ENCODE measurements at regions not wholly inside any gene's neighbourhood (a gene's known extent, or its start where the extent isn't known, plus 50 kb on each side); places are given as distances from the start of the nearest gene placed in this dataset.
"Not testable (repeated sequence)": the region's sequence is repeated elsewhere in the genome, so short reads cannot be mapped to it uniquely, and the experiment has no call there.

DNA sequence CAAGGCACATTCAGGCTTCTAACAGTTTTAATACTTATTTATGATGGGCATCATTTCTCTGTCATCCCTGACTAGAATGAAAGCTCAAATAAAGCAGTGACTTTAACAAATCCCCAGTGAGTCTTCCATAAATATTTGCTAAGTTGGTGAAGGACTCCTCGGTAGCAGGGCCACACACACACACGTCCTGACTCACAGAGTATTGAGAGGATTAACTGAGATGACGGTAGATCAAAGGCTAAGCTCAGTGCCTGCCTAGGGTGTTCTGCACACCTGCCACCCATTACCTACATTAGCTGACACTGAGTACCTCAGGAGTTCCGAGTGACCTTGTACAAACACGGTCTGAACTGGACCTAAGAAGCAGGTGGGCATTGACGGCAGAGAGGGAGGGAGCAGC, 197.3 kb upstream of the SFSWAP start:
- no peaks in the 10 kb centered on the region for H3K9me3 ChIP-seq (replicated peaks in 1 of 3)
- no peak overlapping the region for H3K27ac ChIP-seq
- no peaks in the 10 kb centered on the region for H3K36me3 ChIP-seq (replicated peaks in 1 of 2)
- no peaks in the 10 kb centered on the region for H3K4me1 ChIP-seq (replicated peaks in 1 of 2)
- 50 to 57% (median 55%) methylated on average over 6 of the region's 6 CpGs for WGBS, 4 donors
- no peak overlapping the region for H3K4me3 ChIP-seq
- DNase-seq: peak in 1 of 7 donors; percentile 21
- intact Hi-C loops (cut with DNase I): no loop called here
- no peaks in the 10 kb centered on the region for H3K27me3 ChIP-seq
- TF ChIP-seq, protein P1, sequence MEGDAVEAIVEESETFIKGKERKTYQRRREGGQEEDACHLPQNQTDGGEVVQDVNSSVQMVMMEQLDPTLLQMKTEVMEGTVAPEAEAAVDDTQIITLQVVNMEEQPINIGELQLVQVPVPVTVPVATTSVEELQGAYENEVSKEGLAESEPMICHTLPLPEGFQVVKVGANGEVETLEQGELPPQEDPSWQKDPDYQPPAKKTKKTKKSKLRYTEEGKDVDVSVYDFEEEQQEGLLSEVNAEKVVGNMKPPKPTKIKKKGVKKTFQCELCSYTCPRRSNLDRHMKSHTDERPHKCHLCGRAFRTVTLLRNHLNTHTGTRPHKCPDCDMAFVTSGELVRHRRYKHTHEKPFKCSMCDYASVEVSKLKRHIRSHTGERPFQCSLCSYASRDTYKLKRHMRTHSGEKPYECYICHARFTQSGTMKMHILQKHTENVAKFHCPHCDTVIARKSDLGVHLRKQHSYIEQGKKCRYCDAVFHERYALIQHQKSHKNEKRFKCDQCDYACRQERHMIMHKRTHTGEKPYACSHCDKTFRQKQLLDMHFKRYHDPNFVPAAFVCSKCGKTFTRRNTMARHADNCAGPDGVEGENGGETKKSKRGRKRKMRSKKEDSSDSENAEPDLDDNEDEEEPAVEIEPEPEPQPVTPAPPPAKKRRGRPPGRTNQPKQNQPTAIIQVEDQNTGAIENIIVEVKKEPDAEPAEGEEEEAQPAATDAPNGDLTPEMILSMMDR (IDR thresholded peaks at IDR 0.05): no peak
- no peak for TF ChIP-seq POLR2A (IDR thresholded peaks at IDR 0.05)

DNA sequence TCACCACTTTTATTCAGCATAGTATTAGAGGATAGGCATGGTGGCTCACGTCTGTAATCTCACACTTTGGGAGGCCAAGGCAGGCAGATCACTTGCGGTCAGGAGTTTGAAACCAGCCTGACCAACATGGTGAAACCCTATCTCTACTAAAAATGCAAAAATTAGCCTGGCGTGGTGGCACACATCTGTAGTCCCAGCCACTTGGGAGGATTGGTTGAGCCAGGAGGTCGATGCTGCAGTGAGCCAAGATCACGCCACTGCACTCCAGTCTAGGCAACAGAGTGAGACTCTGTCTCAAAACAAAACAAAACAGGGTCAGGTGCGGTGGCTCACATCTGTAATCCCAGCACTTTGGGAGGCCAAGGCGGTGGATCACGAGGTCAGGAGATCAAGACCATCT, 190.3 kb upstream of the SFSWAP start:
- DNase-seq; H3K36me3 ChIP-seq (replicated peaks in 1 of 2); H3K9me3 ChIP-seq (replicated peaks in 1 of 3); H3K27ac ChIP-seq; H3K27me3 ChIP-seq; intact Hi-C loops (cut with DNase I); H3K4me3 ChIP-seq; H3K4me1 ChIP-seq (replicated peaks in 1 of 2): not testable (repeated sequence)
- 73 to 81% (median 79%) methylated on average over 8 of the region's 8 CpGs for WGBS, 4 donors

DNA sequence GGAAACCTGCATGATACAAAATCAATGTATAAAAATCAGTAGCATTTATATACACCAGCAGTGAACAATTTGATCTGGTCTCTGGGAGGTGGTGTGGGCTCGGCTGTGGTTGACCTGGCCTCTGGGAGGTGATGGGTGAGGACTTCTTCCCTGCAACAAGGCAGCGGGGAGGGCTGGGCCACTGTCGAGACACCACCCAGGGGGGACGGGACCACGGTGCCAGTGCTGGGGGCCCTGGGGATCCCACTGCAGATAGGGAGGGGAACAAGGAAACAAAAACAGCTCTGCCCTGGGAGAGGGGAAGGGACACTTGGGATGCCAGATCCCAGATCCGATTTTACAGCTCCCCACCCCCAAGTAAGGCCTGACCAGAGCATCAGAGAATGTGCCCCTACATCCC, 189.6 kb upstream of the SFSWAP start:
- Histone ChIP-seq H3K27me3 (no peaks in the 10 kb centered on the region), H3K27ac (no peak overlapping the region), H3K4me1 (replicated peaks in 1 of 2) (no peaks in the 10 kb centered on the region), H3K4me3 (no peak overlapping the region), H3K9me3 (replicated peaks in 1 of 3) (no peaks in the 10 kb centered on the region), H3K36me3 (replicated peaks in 1 of 2) (no peaks in the 10 kb centered on the region)
- no peak for TF ChIP-seq POLR2A (IDR thresholded peaks at IDR 0.05)
- TF ChIP-seq, protein P1 (IDR thresholded peaks at IDR 0.05): no peak
- peak in 1 of 7 donors; percentile 29 for DNase-seq
- intact Hi-C loops (cut with DNase I): no loop called here
- 64 to 81% (median 75%) methylated on average over 2 to 6 of the region's 6 CpGs for WGBS, 4 donors

DNA sequence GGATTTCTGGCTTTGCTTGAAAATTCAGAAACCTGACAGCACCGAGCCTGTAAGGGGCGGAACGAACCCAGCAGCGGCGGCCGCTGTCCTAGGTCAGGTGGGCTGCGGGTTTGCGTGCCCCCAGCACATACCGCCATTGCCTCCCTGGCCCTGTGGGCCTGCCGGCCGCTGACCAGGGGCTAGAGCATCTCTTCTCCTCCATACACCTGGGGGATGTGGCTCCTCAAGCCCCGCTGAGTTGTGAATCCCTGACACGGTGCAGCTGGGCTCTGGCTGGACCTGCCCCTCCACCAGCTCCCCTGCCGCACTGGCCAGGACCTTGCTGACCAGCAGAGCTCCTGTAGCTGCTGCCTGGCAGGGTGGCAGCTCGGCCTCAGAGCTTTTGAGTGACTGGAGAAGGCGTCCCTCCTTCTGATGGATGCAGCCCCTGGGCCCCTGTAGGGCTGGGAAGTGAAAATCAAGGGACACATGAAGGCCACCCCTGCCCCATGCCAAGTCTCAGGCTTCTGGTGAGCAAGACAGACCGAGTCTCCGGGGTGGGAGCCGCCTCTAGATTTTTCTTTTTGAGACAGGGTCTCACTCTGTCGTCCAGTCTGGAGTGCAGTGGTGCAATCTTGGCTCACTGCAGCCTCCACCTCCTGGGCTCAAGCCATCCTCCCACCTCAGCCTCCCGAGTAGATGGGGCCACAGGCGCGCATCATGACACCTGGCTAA, 184.9 kb upstream of the SFSWAP start:
- no peaks in the 10 kb centered on the region for H3K9me3 ChIP-seq (replicated peaks in 1 of 3)
- H3K4me1 ChIP-seq (replicated peaks in 1 of 2): no peaks in the 10 kb centered on the region
- no peaks in the 10 kb centered on the region for H3K27me3 ChIP-seq
- H3K36me3 ChIP-seq (replicated peaks in 1 of 2): no peaks in the 10 kb centered on the region
- intact Hi-C loops (cut with DNase I): no loop called here
- no peak for TF ChIP-seq POLR2A (IDR thresholded peaks at IDR 0.05)
- TF ChIP-seq, protein P1 (IDR thresholded peaks at IDR 0.05): no peak
- no peak for DNase-seq
- H3K27ac ChIP-seq: no peak overlapping the region
- WGBS, 4 donors: 77 to 84% (median 83%) methylated on average over 19 to 23 of the region's 23 CpGs
- no peak overlapping the region for H3K4me3 ChIP-seq

DNA sequence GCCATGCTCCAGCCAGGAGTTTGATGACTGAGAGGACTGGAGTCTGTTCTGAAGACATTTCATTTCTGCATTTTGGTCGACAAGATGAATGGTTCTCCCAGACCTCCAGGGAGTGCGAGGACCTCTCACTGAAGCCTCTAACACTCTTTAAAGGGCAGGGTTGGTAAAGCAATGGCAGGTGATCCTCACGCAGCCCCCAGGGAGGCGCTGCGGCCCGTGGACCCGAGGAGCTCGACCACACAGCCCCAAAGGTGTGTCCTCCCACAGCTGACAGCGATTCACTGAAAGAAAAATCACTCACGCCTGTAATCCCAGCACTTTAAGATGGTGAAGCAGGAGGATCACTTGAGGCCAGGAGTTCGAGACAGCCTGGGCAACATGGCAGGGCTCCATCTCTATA, 183.8 kb upstream of the SFSWAP start:
- Histone ChIP-seq H3K27me3 (no peaks in the 10 kb centered on the region), H3K9me3 (replicated peaks in 1 of 3) (no peaks in the 10 kb centered on the region), H3K27ac (no peak overlapping the region), H3K4me1 (replicated peaks in 1 of 2) (no peaks in the 10 kb centered on the region), H3K36me3 (replicated peaks in 1 of 2) (no peaks in the 10 kb centered on the region), H3K4me3 (no peak overlapping the region)
- 61 to 75% (median 68%) methylated on average over 5 to 11 of the region's 11 CpGs for WGBS, 4 donors
- DNase-seq: no peak
- intact Hi-C loops (cut with DNase I): no loop called here
- TF ChIP-seq, protein P1 (IDR thresholded peaks at IDR 0.05): no peak
- TF ChIP-seq POLR2A (IDR thresholded peaks at IDR 0.05): no peak

All from adrenal gland (tissue), 9 donors.